HCT116 (cell line): ENCODE measurements at regions not wholly inside any gene's neighbourhood (a gene's known extent, or its start where the extent isn't known, plus 50 kb on each side); places are given as distances from the start of the nearest gene placed in this dataset.

ENCODE experiments used
- ATF3 ChIP-seq: IDR thresholded peaks from 2 replicates; pipeline ENCODE4 v1.6.1; 2012
- ELF1 ChIP-seq: IDR thresholded peaks from 2 replicates; pipeline ENCODE4 v1.6.1; 2012; ENCODE audit warnings: low read depth, borderline replicate concordance
- EZH2 ChIP-seq: fragments of 200-600 bp; sonication (generic); IDR thresholded peaks from 2 replicates; pipeline ENCODE4 v1.6.1; 2017; ENCODE audit warnings: antibody characterized with exemption, mixed run types
- FOSL1 ChIP-seq: IDR thresholded peaks from 2 replicates; pipeline ENCODE4 v1.6.1; 2012; ENCODE audit warnings: low read depth
- POLR2A ChIP-seq: IDR thresholded peaks from 2 replicates; pipeline ENCODE4 v1.7.0; 2011; ENCODE audit warnings: borderline replicate concordance; ENCODE audit not compliant: insufficient read depth, insufficient read length; ENCODE audit errors: extremely low read depth
- POLR2AphosphoS5 ChIP-seq: IDR thresholded peaks from 2 replicates; pipeline ENCODE4 v1.6.1; 2011; ENCODE audit warnings: mild to moderate bottlenecking, low read depth, low read length, moderate library complexity
- RAD21 ChIP-seq: IDR thresholded peaks from 2 replicates; pipeline ENCODE4 v1.6.1; 2012; ENCODE audit warnings: low read depth, mild to moderate bottlenecking
- SIN3A ChIP-seq: IDR thresholded peaks from 2 replicates; pipeline ENCODE4 v1.6.1; 2012; ENCODE audit warnings: low read depth
- TCF7L2 ChIP-seq: IDR thresholded peaks from 2 replicates; pipeline ENCODE4 v1.7.0; 2011; ENCODE audit warnings: borderline replicate concordance, inconsistent platforms; ENCODE audit not compliant: insufficient read depth, insufficient read length; ENCODE audit errors: extremely low read depth
- YY1 ChIP-seq: IDR thresholded peaks from 2 replicates; pipeline ENCODE4 v1.6.1; 2011; ENCODE audit warnings: low read length, low read depth, moderate library complexity, mild to moderate bottlenecking; ENCODE audit not compliant: insufficient replicate concordance; ENCODE audit errors: extremely low read depth
- TF ChIP-seq, protein P1 (sequence below), 3 experiments: fragments of 200-600 bp in 1 of 3; sonication (generic) in 1 of 3; IDR thresholded peaks in 2 of 3; conservative IDR thresholded peaks in 1 of 3; 2 replicates each; pipeline ENCODE4 v1.5.1; 2012 to 2017; ENCODE audit warnings: low read depth in 2 of 3, low read length in 2 of 3, antibody characterized with exemption in 1 of 3, borderline replicate concordance in 1 of 3, control low read depth in 1 of 3, mild to moderate bottlenecking in 1 of 3, mixed read lengths in 1 of 3, mixed run types in 1 of 3, moderate library complexity in 1 of 3; ENCODE audit not compliant: insufficient read depth in 1 of 3
- TF ChIP-seq, protein P2 (sequence below): IDR thresholded peaks from 2 replicates; pipeline ENCODE4 v1.6.1; 2011; ENCODE audit warnings: mild to moderate bottlenecking, low read length, moderate library complexity; ENCODE audit not compliant: insufficient replicate concordance; ENCODE audit errors: extremely low read depth

DNA sequence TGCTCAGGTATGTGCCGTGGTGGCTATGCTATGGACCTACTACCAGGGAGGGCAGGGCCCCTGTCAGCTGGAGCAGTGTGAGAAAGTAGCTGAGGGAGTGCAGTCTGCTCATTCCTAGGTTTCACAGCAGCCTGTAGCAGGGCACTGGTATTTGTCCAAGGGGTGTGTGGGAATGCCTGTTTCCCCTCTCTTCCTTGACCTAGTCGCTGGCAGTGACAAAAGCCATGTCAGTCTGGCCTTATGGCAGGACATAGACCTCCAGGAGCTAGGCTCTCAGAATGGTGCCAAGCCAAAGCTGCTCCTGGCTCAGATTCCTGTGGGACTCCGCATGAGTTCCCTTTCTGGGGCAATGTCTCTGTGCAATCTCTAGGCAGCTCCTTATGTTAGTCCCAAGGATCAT lies 253.9 kb upstream of the TYRP1 start:
- TF ChIP-seq, protein P1, sequence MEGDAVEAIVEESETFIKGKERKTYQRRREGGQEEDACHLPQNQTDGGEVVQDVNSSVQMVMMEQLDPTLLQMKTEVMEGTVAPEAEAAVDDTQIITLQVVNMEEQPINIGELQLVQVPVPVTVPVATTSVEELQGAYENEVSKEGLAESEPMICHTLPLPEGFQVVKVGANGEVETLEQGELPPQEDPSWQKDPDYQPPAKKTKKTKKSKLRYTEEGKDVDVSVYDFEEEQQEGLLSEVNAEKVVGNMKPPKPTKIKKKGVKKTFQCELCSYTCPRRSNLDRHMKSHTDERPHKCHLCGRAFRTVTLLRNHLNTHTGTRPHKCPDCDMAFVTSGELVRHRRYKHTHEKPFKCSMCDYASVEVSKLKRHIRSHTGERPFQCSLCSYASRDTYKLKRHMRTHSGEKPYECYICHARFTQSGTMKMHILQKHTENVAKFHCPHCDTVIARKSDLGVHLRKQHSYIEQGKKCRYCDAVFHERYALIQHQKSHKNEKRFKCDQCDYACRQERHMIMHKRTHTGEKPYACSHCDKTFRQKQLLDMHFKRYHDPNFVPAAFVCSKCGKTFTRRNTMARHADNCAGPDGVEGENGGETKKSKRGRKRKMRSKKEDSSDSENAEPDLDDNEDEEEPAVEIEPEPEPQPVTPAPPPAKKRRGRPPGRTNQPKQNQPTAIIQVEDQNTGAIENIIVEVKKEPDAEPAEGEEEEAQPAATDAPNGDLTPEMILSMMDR (IDR thresholded peaks at IDR 0.05 in 2 of 3, conservative IDR thresholded peaks at IDR 0.05 in 1 of 3; ENCODE audit: borderline replicate concordance in 1 of 3, insufficient read depth in 1 of 3, low read depth in 2 of 3, low read length in 2 of 3), result no peak
- TF ChIP-seq POLR2AphosphoS5, result no peak
- no peak for TF ChIP-seq FOSL1
- TF ChIP-seq ATF3, result no peak
- no peak for TF ChIP-seq ELF1
- TF ChIP-seq POLR2A, result no peak
- TF ChIP-seq, protein P2, sequence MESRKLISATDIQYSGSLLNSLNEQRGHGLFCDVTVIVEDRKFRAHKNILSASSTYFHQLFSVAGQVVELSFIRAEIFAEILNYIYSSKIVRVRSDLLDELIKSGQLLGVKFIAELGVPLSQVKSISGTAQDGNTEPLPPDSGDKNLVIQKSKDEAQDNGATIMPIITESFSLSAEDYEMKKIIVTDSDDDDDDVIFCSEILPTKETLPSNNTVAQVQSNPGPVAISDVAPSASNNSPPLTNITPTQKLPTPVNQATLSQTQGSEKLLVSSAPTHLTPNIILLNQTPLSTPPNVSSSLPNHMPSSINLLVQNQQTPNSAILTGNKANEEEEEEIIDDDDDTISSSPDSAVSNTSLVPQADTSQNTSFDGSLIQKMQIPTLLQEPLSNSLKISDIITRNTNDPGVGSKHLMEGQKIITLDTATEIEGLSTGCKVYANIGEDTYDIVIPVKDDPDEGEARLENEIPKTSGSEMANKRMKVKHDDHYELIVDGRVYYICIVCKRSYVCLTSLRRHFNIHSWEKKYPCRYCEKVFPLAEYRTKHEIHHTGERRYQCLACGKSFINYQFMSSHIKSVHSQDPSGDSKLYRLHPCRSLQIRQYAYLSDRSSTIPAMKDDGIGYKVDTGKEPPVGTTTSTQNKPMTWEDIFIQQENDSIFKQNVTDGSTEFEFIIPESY, result no peak
- TF ChIP-seq YY1, result no peak
- no peak for TF ChIP-seq EZH2
- no peak for TF ChIP-seq SIN3A
- TF ChIP-seq TCF7L2, result no peak
- no peak for TF ChIP-seq RAD21
